GM18870 (cell line): ENCODE measurements at regions not wholly inside any gene's neighbourhood (a gene's known extent, or its start where the extent isn't known, plus 50 kb on each side); places are given as distances from the start of the nearest gene placed in this dataset.
"Not testable (repeated sequence)": the region's sequence is repeated elsewhere in the genome, so short reads cannot be mapped to it uniquely, and the experiment has no call there.

Experiments
- ATAC-seq: cut with Tn5 transposase; IDR thresholded peaks from one replicate; pipeline ENCODE4 v1.9.1; 2021; ENCODE audit warnings: moderate library complexity; ENCODE audit not compliant: unreplicated experiment

DNA sequence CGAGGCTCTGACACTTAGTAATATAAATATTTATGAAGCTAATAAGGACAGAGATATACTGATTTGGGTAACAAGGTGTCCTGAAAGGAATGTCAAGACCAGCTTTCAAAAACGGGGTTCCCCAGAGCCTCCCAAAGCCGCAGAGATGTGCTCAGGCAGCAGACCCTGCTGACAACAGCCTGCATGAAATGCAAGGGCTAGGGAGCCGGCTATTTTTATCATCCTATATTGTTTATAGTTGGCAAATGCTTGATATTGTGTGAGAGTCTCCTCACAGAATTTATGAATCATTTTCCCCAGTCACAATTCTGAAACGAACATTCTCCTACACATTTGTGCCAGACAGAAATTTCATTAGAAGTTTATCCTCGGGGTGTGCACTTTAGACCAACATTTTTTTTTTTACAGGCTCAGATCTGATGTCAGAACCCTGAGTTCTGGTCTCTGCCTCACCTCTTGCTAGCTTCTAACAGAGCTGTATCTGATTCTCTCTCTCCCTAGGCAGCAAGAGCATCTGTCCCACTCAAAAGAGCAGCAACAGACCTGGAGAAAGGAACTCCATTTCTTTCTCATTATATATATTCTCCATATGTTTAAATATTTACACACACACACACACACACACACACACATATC lies 302.3 kb upstream of the PLD5 start:
- no peak for ATAC-seq

DNA sequence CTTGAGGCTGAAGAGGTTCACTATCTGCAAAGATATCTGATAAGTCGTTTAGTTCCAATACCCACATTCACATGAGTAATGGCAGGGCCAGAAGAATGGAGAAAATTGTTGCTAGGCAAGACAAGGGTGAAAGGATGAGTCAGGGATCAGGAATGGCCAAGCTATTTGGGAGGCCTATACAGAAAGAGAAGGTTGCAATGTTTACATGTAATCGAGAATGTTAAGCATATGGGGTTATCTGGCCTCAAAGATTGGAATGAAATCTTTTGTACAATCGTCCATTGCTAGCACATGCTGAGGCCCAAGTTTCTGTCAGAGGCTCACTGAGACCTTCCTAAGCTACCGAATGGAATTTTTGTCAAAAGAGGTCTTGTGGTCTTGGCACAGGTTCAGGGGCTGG lies 299.9 kb upstream of the PLD5 start:
- no peak for ATAC-seq

DNA sequence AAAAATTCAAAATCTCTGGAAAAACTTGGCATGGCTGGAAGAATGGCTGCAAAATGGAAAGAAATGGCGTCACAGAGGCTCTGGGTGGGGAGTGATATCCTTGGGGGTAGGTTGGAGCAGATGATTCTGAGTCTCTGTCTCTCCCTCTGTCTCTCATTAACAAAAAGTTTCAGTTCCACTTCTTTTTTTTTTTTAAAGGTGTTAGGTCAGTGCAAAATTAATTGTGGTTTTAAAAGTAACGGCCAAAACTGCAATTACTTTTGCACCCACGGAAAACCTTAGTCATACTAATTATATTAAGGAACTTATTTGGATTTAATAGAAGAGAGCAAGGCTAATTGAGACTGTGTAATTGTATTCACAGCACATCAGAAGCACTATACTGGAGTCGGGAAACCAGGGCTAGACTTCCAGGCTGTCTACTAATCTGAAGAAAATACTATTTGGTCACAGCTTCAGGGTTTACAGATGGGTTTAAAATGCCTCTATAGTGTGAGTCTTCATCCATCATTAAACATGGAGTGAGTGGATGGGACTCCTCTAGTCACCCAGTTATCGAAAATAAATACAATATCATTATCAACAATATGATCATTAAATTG lies 289.1 kb upstream of the PLD5 start:
- ATAC-seq: peak; percentile 95

DNA sequence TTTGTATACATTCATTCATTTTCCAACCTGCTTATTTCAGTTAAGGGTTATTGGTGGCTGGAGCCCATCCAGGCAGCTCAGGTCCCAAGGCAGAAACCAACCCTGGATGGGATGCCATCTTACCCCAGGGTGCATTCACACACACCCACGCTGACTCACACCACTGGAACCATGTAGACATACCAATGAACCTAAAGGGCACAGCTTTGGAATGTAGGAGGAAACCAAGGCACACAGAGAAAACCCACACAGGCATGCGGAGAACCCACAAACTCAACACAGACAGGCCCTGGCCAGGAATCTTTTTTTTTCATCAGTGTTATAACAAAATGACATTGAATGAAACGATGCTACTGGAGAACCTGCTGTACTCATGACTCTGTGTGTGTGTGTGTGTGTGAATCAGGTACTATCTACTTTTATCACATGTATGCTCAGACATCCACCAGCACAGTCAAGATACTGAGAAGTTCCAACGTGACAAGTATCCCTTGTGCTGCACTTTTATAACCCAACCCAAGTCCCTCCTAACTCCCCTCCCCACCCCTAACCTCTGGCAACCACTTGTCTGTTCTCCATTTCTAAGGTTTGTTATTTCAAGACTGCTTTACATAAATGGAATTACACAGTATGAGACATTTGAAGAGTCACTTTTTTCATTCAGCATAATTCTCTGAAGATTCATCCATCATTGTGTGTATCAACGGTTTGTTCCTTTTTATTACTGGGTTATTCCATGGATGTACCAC lies 286.8 kb upstream of the PLD5 start:
- ATAC-seq: no peak

DNA sequence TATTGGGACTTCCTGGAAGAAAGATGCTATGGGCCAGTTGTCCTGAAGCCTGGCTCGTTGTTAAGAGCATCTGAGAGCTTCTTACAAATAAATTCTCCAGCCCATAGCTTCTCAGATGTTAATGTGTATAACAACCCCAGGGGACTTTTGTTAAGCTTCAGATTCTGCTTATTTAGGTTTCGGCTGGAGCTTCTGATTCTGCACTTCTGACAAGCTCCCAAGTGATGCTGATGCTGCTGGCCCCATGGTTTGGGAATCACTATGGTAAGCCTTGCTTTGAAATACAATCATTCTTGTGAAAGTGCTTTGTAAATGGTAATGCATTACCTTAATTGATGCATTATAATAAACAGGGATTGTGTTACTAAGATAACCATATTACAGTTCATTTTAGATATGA lies 281.8 kb upstream of the PLD5 start:
- ATAC-seq: no peak

DNA sequence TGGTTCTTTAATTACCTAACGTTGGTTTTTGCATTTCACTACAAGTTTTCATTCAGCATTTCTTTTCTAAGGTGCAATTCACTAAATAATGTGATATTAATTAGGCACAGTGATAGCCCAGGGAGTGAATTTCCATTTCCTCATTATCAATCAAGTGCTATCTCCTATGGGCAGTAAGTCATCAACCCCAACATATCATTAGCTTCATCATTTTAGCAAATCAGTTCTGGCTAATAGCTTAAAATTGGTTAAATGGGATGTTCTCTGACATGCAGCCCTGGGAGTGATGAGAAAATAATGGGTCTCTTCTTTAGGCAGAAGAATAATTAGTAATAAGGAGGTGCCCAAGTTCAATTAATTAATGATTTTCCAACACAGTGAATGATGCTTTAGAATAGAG lies 280.9 kb upstream of the PLD5 start:
- not testable (repeated sequence) for ATAC-seq

DNA sequence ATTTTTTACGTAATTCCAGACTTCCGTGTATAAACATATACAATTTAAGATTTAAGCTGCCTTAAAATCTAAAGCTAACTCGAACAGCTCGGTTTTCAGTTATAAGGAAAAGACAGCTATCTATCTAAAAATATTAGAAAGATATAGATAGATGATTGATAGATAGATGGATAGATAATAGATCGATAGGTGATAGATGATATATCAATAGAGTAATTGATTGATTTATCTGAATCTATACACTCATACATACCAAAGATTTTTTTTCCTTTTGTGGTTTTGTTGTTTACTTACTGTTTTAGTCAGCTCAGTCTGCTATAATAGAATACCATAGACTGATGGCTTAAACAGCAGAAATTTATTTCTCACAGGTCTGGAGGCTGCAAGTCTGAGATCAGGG lies 278.5 kb upstream of the PLD5 start:
- ATAC-seq: no peak

DNA sequence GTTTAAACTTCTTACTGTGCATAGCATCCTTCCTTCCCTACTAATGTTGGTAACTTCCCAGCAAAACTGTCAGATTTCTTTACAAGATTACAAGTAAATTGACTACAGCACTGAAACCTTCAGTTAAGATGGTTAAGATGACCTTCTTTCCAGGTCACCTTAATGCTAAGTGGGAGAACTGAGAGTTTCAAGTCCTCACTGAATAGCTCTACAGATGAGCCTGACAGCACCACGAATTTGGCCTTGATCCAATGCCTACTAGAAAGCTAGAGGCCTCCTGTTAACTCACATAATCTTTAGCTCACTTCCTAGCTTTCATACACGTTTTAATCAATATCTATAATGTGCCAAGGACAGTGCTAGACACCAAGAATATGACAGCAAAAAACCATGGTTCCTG lies 276.0 kb upstream of the PLD5 start:
- ATAC-seq: peak; percentile 63

DNA sequence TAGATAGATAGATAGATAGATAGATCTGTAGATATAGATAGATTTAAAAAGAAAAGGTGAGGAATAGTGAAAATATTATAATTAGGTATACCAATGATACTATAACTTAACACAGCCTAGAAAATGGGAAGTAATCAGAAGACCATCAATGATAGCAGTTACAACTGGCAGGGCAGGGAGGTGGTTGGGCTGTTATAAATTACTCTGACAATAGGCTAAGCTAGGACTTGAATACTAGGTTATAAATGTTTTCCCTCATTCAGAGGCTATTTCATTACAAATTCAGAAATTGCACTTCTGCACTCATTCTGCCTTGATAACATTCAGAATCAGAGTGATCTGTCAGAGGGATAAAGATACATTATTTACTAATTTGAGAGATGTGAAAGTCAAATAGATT lies 273.4 kb upstream of the PLD5 start:
- ATAC-seq: no peak

DNA sequence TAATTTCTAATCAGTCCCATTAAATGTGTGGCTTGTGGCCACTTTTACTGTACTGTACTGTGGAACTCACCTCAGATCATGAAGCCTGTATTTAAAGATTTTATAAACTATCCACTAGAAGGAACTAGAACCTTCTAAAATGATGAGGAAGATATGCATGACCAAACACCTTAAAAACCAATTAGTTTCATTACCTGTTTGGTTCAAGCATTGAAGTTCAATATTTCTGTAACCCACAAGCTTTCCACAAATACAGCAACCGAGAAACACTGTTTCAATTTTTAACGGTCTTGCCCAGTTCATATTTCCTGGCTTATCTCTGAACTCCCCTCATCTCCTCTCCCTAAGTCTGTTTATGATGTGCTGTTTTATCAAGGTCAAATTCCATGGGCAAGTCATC lies 264.3 kb upstream of the PLD5 start:
- ATAC-seq: peak; percentile 80

DNA sequence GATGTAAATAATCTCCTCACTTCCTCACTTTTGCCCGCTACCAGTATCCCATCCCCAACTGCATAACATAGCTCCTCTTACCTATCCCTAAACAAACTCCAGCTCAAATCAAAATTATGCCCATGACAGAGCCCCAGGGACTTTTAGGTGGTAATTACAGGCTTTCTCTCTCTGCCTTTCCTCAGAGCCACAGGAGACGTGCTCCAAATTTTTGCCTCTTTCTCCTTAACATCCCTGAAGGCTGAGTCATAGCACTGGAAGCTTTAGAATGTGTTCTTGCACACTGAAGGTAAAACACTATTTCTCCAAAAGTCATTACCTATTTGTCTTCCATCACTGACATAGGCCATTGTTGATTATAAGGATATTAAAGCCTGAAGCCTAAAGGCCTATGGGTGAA lies 263.5 kb upstream of the PLD5 start:
- no peak for ATAC-seq

DNA sequence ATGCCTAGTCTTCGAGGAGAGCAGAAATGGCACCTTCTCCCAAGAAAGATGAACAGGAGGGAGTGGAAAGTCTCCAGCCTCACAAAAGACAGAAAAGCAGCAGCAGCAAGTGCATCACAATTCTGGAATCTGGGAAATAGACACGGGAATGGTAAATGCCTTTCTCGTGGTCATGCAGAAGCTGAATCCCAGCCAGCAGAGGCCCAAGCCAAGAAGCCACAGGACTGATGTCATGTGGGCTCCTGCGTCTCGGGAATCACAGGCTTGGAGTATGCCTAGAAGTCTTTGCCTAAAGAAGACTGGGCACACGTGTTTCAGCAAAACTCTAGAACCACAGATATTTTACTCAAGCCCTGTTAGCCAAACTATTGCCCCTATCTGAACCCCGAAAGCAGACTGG lies 260.3 kb upstream of the PLD5 start:
- ATAC-seq: no peak

DNA sequence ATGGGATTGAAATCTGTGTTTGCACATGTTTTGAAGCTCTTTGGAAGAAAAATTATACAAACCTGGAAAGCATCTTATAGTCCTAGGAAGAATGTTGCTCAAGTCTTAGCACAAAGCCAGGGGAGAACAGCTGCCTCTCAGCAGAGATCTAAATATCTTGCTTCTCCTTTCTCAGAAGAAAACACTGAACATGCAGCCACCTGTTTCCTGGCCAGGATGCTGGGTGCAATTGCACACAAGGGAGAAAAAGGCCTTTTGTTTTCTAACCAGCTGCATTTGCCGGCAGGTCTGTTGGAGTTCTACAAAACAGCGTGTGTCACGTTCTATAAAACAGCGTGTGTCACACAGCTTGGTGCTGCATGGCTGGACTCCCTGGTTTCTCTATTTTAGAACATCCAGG lies 259.6 kb upstream of the PLD5 start:
- ATAC-seq: peak; percentile 44

DNA sequence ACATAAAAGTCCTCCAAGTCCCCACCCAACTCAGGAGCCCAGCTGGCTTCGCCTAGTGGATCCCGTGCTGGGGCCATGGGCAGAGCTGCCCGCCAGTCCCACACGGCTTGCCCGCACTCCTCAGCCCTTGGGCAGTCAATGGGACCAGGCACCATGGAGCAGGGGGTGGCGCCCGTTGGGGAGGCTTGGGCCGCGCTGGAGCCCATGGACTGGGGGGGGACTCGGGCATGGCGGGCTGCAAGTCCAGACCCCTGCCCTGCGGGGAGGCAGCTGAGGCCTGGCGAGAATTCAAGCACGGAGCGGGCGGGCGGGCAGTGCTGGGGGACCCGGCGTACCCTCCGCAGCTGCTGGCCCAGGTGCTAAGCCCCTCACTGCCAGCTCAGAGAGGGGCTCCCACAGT lies 249.8 kb upstream of the PLD5 start:
- ATAC-seq: no peak

DNA sequence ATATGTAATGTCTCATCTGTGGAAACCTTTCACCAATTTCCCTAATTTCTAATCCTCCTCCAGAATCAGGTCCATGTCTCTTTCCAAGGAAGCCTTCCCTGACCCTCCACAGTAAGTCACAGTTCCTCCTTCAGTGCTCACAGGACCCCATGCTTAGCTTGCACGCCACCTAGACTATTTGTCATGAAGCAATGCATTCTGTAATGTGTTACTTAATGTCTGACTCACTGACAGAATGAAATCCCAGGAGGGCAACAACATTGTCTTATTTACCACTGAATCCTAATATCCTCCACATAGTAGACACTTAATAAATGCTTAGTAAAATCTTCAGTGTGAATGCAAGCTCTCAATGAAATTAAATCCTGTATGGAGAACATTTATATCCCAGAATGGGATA lies 245.9 kb upstream of the PLD5 start:
- ATAC-seq: no peak

DNA sequence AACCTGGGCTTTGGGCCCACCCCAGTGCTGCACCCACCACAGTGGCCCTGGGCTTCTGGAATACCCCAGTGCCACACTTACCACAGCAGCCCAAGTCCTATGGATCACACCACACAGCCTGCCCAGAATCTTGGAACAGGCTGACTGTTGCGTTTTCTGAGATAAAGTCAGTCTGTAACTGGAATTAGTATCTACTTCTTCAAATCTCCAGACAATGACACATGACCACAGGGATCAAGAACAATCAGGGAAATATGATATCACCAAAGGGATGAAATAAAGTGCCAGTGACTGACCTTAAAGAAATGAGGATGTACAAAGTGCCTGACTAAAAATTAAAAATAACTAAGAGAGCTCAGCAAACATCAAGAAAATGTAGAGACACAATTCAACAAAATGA lies 239.7 kb upstream of the PLD5 start:
- no peak for ATAC-seq

DNA sequence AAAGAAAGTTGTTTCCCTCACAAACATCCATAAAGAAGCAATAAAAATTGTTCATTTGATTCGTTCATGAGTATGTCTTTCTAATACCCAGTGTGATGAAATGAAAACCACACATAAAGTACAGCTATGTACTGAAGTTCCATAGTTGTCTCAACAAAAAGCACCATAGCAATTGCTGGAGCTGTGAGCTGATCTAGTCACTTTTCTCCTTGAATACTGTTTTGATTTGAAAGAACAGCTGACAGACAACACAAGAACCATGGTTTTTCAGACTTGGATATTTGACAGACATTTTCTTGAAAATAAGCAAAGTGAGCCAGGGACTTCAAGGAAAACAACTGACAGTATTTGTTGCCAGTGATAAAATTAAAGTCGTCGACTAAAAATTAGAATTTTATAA lies 237.1 kb upstream of the PLD5 start:
- ATAC-seq: no peak

DNA sequence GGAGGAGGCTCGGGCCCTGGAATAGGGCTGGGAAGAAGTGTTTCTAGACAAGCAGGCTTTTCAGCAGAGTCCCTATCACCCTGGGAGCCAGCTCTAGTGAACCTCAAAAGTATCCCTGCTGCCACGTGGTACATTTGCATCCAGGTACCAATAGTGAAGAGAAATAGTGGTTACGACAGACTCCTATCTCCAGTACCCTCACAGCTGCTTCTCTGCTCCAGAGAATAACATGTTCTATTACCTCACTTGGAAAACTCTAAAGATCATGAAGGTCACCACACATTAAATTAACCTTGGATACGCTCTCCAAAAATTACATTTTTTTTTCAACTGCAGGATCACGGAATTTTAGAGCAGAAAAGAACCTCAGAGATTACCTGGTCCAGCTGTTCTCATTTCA lies 230.4 kb upstream of the PLD5 start:
- ATAC-seq: no peak

DNA sequence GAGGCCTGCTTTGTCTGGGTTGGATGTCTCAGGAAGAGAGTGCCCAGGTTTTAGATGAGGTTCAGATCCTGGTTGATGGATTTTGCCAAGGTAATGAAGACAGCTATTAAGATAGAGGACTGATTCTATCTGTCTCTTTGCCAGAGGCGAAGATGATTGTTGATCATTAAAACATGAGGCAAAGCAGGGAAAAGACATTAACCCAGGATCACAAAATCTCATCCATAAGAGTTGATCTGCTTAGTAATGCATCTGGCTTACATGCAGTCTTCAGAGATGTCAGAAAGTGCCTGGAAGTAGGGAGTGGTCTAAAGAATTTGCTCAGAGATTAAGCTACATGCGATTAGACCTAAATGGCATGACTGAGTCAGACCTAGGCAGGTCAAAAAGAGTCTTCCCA lies 229.6 kb upstream of the PLD5 start:
- no peak for ATAC-seq

DNA sequence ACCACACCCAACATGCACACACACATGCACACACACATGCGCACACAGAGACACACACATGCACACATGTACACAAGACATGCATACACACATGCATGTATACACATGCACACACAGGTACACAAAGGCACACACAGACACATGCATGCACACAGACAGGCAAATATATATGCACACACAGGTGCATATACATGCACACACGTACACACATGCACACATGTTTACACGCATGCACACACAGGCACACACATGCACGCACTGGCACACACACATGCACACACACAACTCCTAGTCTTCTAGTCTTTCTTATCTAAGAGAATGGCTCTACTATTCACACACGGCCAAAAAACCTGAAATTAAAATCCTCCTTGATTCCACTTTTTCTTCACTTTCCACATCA lies 222.7 kb upstream of the PLD5 start:
- ATAC-seq: no peak

DNA sequence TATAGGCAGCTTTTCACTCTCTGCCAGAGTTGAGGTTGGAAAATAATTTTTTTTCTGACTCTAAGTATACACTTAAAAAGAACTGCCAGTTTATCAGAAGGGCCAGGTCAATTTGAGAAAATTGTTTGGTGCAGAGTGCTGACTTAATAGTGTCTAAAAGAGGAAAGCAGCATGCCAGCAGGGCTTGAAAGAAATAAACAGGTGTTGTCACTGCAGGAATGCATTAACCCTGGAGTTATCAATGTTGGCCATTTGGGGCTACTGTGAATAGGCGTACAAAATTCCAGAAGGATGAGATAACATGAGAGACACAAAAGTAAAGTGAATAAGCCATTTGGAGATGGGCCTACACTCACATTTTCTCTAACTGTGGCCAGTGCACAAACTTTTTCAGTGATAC lies 220.6 kb upstream of the PLD5 start:
- no peak for ATAC-seq

DNA sequence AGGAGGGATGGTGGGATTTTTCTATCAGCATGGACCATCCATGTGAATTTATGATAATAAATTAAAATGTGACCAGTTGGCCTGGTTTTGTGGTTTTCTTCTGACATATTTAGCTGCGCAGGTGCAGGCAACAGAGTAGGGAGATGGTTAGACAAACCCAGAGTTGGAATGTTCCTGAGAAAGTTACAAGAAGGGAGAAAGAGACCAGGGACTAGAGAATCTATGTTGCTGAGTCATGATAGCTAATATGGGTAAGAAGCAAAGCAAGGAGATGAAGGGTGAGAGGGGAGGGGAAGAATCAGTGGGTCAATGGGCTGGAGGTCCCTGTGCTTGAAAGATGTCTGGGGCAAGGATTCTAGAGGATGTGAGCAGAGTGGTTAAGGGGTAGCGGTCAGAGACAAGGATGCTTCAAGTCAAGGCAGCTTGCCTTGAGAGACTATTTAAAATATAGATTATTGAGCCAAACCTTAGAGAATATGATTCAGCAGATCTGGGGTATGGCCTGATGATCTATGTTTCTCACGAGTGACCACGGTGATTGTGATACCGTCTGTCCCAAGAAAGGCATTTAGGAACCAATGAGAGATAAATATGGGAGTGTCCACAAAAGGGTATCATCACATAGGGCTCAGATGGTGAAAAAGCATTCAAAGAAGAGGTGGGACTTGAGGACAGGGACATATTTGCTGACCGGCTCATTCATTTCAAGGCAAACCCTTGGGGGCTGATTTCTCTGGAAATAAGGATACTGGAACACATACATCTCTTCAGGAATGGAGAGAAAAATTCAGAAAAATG lies 219.7 kb upstream of the PLD5 start:
- ATAC-seq: no peak
